ENCODE measurements at regions not wholly inside any gene's neighbourhood (a gene's known extent, or its start where the extent isn't known, plus 50 kb on each side); places are given as distances from the start of the nearest gene placed in this dataset.

DNA sequence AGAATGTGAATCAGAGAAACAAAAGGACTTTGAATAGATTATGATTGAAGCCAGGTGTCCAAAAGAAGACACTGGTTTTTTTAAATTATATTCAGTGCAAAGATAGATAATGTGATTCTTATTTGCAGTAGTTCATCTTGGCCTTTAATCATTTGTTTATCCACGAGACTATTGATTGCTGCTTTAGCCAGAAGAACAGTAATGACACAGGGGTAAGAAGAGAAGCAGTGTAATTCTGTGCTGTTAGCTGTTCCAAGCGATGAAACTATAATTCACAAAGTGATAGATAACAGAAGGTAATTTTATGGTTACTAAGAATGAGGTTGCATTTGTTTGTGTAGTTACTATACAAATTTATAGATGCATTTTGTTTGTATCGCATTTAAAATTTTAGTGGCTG is 311.6 kb downstream of the MZT1 start:
- H3K4me1 ChIP-seq (ENCODE audit: low read length): no peaks in the 10 kb centered on the region
- H2AFZ ChIP-seq (ENCODE audit: low read length): no peak overlapping the region

DNA sequence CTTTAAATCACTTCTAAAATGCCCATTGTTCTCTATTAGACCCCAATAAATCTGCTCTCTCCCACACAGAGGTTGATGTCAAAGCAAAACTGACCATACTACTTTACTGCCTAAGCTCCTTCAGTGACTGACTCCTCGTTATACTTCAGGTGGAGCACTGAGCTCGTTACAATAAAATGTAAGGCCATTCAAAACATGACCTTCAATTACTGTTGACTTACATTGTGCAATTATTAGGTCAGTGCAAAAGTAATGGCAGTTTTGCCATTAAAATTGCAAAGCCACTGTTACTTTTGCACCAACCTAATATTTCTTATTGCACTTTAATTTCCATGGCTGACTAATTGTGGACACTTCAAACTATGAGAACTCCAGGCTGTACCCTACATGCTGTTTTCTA is 314.9 kb downstream of the MZT1 start:
- no peaks in the 10 kb centered on the region for H3K27me3 ChIP-seq (replicated peaks; ENCODE audit: insufficient read depth, low read length)

More for the DNA sequence above, 311.6 kb downstream of the MZT1 start:
- Histone ChIP-seq H3F3A (ENCODE audit: insufficient read depth, low read length) (no peaks in the 10 kb centered on the region), H3K9me3 (replicated peaks; ENCODE audit: insufficient read depth, low read length) (no peaks in the 10 kb centered on the region), H3K4me3 (ENCODE audit: low read length) (no peak overlapping the region), H3K4me2 (ENCODE audit: low read depth, low read length) (no peak overlapping the region), H3K36me3 (replicated peaks; ENCODE audit: insufficient read depth, low read length) (no peaks in the 10 kb centered on the region), H3K27me3 (replicated peaks; ENCODE audit: insufficient read depth, low read length) (no peaks in the 10 kb centered on the region), H3K79me2 (ENCODE audit: low read length) (no peaks in the 10 kb centered on the region), H3K27ac (ENCODE audit: low read length) (no peak overlapping the region), H4K20me1 (ENCODE audit: insufficient read depth, low read length) (no peaks in the 10 kb centered on the region), H3K9me2 (replicated peaks; ENCODE audit: insufficient read depth, low read length) (no peaks in the 10 kb centered on the region), H3K9ac (ENCODE audit: low read length) (no peak overlapping the region)
- TF ChIP-seq, protein P1, sequence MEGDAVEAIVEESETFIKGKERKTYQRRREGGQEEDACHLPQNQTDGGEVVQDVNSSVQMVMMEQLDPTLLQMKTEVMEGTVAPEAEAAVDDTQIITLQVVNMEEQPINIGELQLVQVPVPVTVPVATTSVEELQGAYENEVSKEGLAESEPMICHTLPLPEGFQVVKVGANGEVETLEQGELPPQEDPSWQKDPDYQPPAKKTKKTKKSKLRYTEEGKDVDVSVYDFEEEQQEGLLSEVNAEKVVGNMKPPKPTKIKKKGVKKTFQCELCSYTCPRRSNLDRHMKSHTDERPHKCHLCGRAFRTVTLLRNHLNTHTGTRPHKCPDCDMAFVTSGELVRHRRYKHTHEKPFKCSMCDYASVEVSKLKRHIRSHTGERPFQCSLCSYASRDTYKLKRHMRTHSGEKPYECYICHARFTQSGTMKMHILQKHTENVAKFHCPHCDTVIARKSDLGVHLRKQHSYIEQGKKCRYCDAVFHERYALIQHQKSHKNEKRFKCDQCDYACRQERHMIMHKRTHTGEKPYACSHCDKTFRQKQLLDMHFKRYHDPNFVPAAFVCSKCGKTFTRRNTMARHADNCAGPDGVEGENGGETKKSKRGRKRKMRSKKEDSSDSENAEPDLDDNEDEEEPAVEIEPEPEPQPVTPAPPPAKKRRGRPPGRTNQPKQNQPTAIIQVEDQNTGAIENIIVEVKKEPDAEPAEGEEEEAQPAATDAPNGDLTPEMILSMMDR (IDR thresholded peaks at IDR 0.05; ENCODE audit: low read length): no peak
- no peak for TF ChIP-seq EZH2phosphoT487 (IDR thresholded peaks at IDR 0.05; ENCODE audit: low read length)
- TF ChIP-seq EZH2 (optimal IDR thresholded peaks at IDR 0.05; ENCODE audit: low read depth, low read length): no peak
- DNase-seq: no peak

DNA sequence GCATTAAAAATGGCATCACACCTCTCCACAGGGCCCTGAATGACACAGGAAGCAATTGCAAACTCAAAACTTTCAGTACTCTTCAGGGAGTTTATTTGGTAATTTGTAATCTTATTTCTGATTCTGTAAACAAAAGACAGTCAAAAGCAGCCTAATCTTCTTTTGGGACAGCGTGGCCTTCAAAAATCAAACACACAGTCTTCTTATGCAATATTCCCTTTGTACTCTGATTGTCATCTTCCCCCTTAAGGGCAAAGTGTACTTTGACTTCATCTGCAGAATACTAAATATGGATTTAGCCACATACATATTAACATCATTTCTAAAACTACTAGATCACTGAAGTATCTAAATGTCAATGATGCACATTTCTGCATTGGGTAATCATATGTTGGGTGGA is 322.0 kb downstream of the MZT1 start:
- Histone ChIP-seq H3K36me3 (replicated peaks; ENCODE audit: insufficient read depth, low read length) (no peaks in the 10 kb centered on the region), H3F3A (ENCODE audit: insufficient read depth, low read length) (no peaks in the 10 kb centered on the region), H3K9me2 (replicated peaks; ENCODE audit: insufficient read depth, low read length) (no peaks in the 10 kb centered on the region), H3K9me3 (replicated peaks; ENCODE audit: insufficient read depth, low read length) (no peaks in the 10 kb centered on the region), H3K4me1 (ENCODE audit: low read length) (no peaks in the 10 kb centered on the region), H2AFZ (ENCODE audit: low read length) (no peak overlapping the region), H3K79me2 (ENCODE audit: low read length) (no peaks in the 10 kb centered on the region), H3K4me2 (ENCODE audit: low read depth, low read length) (no peak overlapping the region), H3K27me3 (replicated peaks; ENCODE audit: insufficient read depth, low read length) (no peaks in the 10 kb centered on the region), H3K9ac (ENCODE audit: low read length) (no peak overlapping the region), H4K20me1 (ENCODE audit: insufficient read depth, low read length) (no peaks in the 10 kb centered on the region), H3K27ac (ENCODE audit: low read length) (no peak overlapping the region), H3K4me3 (ENCODE audit: low read length) (no peak overlapping the region)
- no peak for DNase-seq
- TF ChIP-seq EZH2phosphoT487 (IDR thresholded peaks at IDR 0.05; ENCODE audit: low read length): no peak
- no peak for TF ChIP-seq EZH2 (optimal IDR thresholded peaks at IDR 0.05; ENCODE audit: low read depth, low read length)
- TF ChIP-seq, protein P1 (IDR thresholded peaks at IDR 0.05; ENCODE audit: low read length): no peak

More for the DNA sequence above, 314.9 kb downstream of the MZT1 start:
- no peaks in the 10 kb centered on the region for H3K9me2 ChIP-seq (replicated peaks; ENCODE audit: insufficient read depth, low read length)
- H2AFZ ChIP-seq (ENCODE audit: low read length): no peak overlapping the region
- H3K4me1 ChIP-seq (ENCODE audit: low read length): no peaks in the 10 kb centered on the region
- no peaks in the 10 kb centered on the region for H3K36me3 ChIP-seq (replicated peaks; ENCODE audit: insufficient read depth, low read length)
- no peak overlapping the region for H3K4me3 ChIP-seq (ENCODE audit: low read length)
- no peaks in the 10 kb centered on the region for H3K9me3 ChIP-seq (replicated peaks; ENCODE audit: insufficient read depth, low read length)
- H4K20me1 ChIP-seq (ENCODE audit: insufficient read depth, low read length): no peaks in the 10 kb centered on the region
- no peak overlapping the region for H3K27ac ChIP-seq (ENCODE audit: low read length)
- TF ChIP-seq EZH2 (optimal IDR thresholded peaks at IDR 0.05; ENCODE audit: low read depth, low read length) (no peak), EZH2phosphoT487 (IDR thresholded peaks at IDR 0.05; ENCODE audit: low read length) (no peak)
- TF ChIP-seq, protein P1 (IDR thresholded peaks at IDR 0.05; ENCODE audit: low read length): no peak
- no peaks in the 10 kb centered on the region for H3F3A ChIP-seq (ENCODE audit: insufficient read depth, low read length)
- no peak overlapping the region for H3K9ac ChIP-seq (ENCODE audit: low read length)
- no peaks in the 10 kb centered on the region for H3K79me2 ChIP-seq (ENCODE audit: low read length)
- no peak overlapping the region for H3K4me2 ChIP-seq (ENCODE audit: low read depth, low read length)
- DNase-seq: no peak
